GM12878 (cell line): ENCODE measurements at regions not wholly inside any gene's neighbourhood (a gene's known extent, or its start where the extent isn't known, plus 50 kb on each side); places are given as distances from the start of the nearest gene placed in this dataset.

Experiments
- ATAC-seq: fragments of 200-7000 bp; cut with Tn5 transposase; 3 replicates; pipeline ENCODE4 v1.9.1; 2020; ENCODE audit warnings: mild to moderate bottlenecking, moderate library complexity
- BruUV-seq: library from RNA; stranded (reverse); fragments of 400-500 nt; replicated peaks from 2 replicates; lab custom pipeline; 2021; lab: Mats Ljungman, UMichigan
- CTCF ChIA-PET: fragments of 300-600 bp; sonication (Branson Sonifier 250); formaldehyde crosslinking; extraction: SDS; loops from one replicate; lab custom pipeline; 2021; ENCODE audit warnings: inconsistent platforms; lab: Yijun Ruan, JAX
- POLR2A ChIA-PET: fragments of 350-600 bp; formaldehyde crosslinking; extraction: SDS; loops from one replicate; lab custom pipeline; 2021; ENCODE audit warnings: inconsistent platforms; lab: Charles Lee
- RAD21 ChIA-PET: fragments of 300-600 bp; sonication (Branson Sonifier 250); formaldehyde crosslinking; loops from one replicate; lab custom pipeline; 2023; ENCODE audit warnings: antibody characterized with exemption; ENCODE audit not compliant: unreplicated experiment; lab: Charles Lee
- SMC1A ChIA-PET: fragments of 300-600 bp; sonication (Branson Sonifier 250); formaldehyde crosslinking; loops from one replicate; lab custom pipeline; 2023; ENCODE audit not compliant: unreplicated experiment, uncharacterized antibody; lab: Charles Lee
- DNase-seq: peaks from one replicate; pipeline ENCODE4 v3.0.0-alpha.2; 2011; ENCODE audit warnings: low read depth, low spot score
- FAIRE-seq: peaks from 3 replicates; lab custom pipeline; 2011; peaks lifted over from hg19 to GRCh38; lab: Jason Lieb, UNC
- H2AFZ ChIP-seq: 2 replicates; pipeline ENCODE4 v1.6.0; 2011; ENCODE audit warnings: low read depth, low read length, control low read depth; ENCODE audit not compliant: control insufficient read depth
- H3K27ac ChIP-seq: 2 replicates; pipeline ENCODE4 v1.5.1; 2011; ENCODE audit warnings: control low read depth; ENCODE audit not compliant: control insufficient read depth, insufficient read depth
- H3K27me3 ChIP-seq, 2 experiments: replicated peaks in 1 of 2; 2 replicates each; pipeline versions ENCODE4 v1.6.0 to v1.6.1; 2011; ENCODE audit warnings: low read length in 1 of 2; ENCODE audit not compliant: control insufficient read depth in 2 of 2, insufficient read depth in 2 of 2
- H3K36me3 ChIP-seq, 2 experiments: 2 replicates each; pipeline ENCODE4 v1.5.1; 2011; ENCODE audit warnings: low read length in 1 of 2; ENCODE audit not compliant: control insufficient read depth in 2 of 2, insufficient read depth in 2 of 2
- H3K4me1 ChIP-seq: 2 replicates; pipeline ENCODE4 v1.6.1; 2011; ENCODE audit warnings: mild to moderate bottlenecking, low read length, moderate library complexity, mixed read lengths; ENCODE audit not compliant: control insufficient read depth, insufficient read depth
- H3K4me2 ChIP-seq: 2 replicates; pipeline ENCODE4 v1.6.0; 2011; ENCODE audit warnings: control low read depth; ENCODE audit not compliant: control insufficient read depth, insufficient read depth
- H3K4me3 ChIP-seq: fragments of 200-600 bp; sonication (generic); 2 replicates; pipeline ENCODE4 v1.5.1; 2016
- H3K79me2 ChIP-seq: 2 replicates; pipeline ENCODE4 v1.6.0; 2011; ENCODE audit warnings: low read length; ENCODE audit not compliant: control insufficient read depth, insufficient read depth
- H3K9ac ChIP-seq: 2 replicates; pipeline ENCODE4 v1.8.0; 2011; ENCODE audit warnings: low read length, control low read depth, mixed read lengths; ENCODE audit not compliant: control insufficient read depth, insufficient read depth
- H3K9me3 ChIP-seq: replicated peaks from 3 replicates; pipeline ENCODE4 v1.5.1; 2011; ENCODE audit warnings: mild to moderate bottlenecking, low read length; ENCODE audit not compliant: control insufficient read depth, insufficient read depth
- H4K20me1 ChIP-seq: 2 replicates; pipeline ENCODE4 v1.6.0; 2011; ENCODE audit not compliant: control insufficient read depth, insufficient read depth
- ATF7 ChIP-seq: fragments of 450-650 bp; IDR thresholded peaks from 2 replicates; pipeline ENCODE4 v1.6.1; 2016; ENCODE audit warnings: low read depth, mild to moderate bottlenecking
- BACH1 ChIP-seq: fragments of 450-650 bp; IDR thresholded peaks from 2 replicates; pipeline ENCODE4 v1.6.1; 2017; ENCODE audit warnings: mild to moderate bottlenecking, borderline replicate concordance
- KAT2A ChIP-seq: conservative IDR thresholded peaks from 2 replicates; pipeline ENCODE4 v1.6.1; 2011; ENCODE audit warnings: low read depth, low read length; ENCODE audit not compliant: control insufficient read depth
- MEF2B ChIP-seq: fragments of 450-650 bp; IDR thresholded peaks from 2 replicates; pipeline ENCODE4 v1.6.1; 2018; ENCODE audit warnings: mild to moderate bottlenecking, moderate library complexity; ENCODE audit not compliant: partially characterized antibody, poor library complexity, severe bottlenecking
- MYC ChIP-seq: IDR thresholded peaks from 2 replicates; pipeline ENCODE4 v1.6.1; 2011; ENCODE audit warnings: mild to moderate bottlenecking, low read length, moderate library complexity, inconsistent platforms; ENCODE audit not compliant: insufficient read depth, insufficient replicate concordance, insufficient read length, severe bottlenecking
- NR2F1 ChIP-seq: fragments of 450-650 bp; conservative IDR thresholded peaks from 2 replicates; pipeline ENCODE4 v1.6.1; 2017; ENCODE audit warnings: mild to moderate bottlenecking
- RCOR1 ChIP-seq: conservative IDR thresholded peaks from 2 replicates; pipeline ENCODE4 v1.6.1; 2012; ENCODE audit warnings: low read depth, low read length, improper control_type of control experiment
- SMAD1 ChIP-seq: fragments of 450-650 bp; IDR thresholded peaks from 2 replicates; pipeline ENCODE4 v1.6.1; 2018; ENCODE audit warnings: mild to moderate bottlenecking, low read depth; ENCODE audit not compliant: partially characterized antibody
- SPI1 ChIP-seq: IDR thresholded peaks from 2 replicates; pipeline ENCODE4 v1.6.1; 2011; ENCODE audit warnings: low read depth, mild to moderate bottlenecking, low read length, moderate library complexity, borderline replicate concordance; ENCODE audit not compliant: insufficient read depth
- WGBS: methylation state at CpG from one replicate; pipeline ENCODE4 v1.1.6; 2016; ENCODE audit warnings: low lambda C conversion rate; ENCODE audit not compliant: insufficient replicate concordance, insufficient coverage; ENCODE audit errors: missing lambda C conversion rate; 5-methylcytosine and 5-hydroxymethylcytosine counted together
- in situ Hi-C: fragments of 300-500 bp; cut with MboI; formaldehyde crosslinking; loops from 9 replicates; pipeline ENCODE4 v1.14.3; 2018; ENCODE audit warnings: mixed read lengths
- intact Hi-C: fragments of 100-400 bp; cut with micrococcal nuclease; formaldehyde crosslinking; loops from one replicate; pipeline ENCODE4 v1.14.2; 2022; ENCODE audit not compliant: unreplicated experiment
- TF ChIP-seq, protein P1 (sequence below): fragments of 450-650 bp; formaldehyde crosslinking; IDR thresholded peaks from 2 replicates; pipeline ENCODE4 v1.4.0; 2020; ENCODE audit warnings: mild to moderate bottlenecking, moderate library complexity
- TF ChIP-seq, protein P2 (sequence below): fragments of 450-650 bp; IDR thresholded peaks from 2 replicates; pipeline ENCODE4 v1.6.1; 2017; ENCODE audit warnings: antibody characterized with exemption, mild to moderate bottlenecking, moderate library complexity
- TF ChIP-seq, protein P3 (sequence below): IDR thresholded peaks from 2 replicates; pipeline ENCODE4 v1.6.1; 2012; ENCODE audit warnings: low read depth, low read length, improper control_type of control experiment
- TF ChIP-seq, protein P4 (sequence below): fragments of 450-650 bp; IDR thresholded peaks from 2 replicates; pipeline ENCODE4 v1.6.1; 2017; ENCODE audit warnings: mild to moderate bottlenecking
- TF ChIP-seq, protein P5 (sequence below): IDR thresholded peaks from 2 replicates; pipeline ENCODE4 v1.6.1; 2011; ENCODE audit warnings: borderline replicate concordance, low read depth, mild to moderate bottlenecking, moderate library complexity, mixed read lengths, low read length; ENCODE audit not compliant: insufficient read depth; ENCODE audit errors: extremely low read length

DNA sequence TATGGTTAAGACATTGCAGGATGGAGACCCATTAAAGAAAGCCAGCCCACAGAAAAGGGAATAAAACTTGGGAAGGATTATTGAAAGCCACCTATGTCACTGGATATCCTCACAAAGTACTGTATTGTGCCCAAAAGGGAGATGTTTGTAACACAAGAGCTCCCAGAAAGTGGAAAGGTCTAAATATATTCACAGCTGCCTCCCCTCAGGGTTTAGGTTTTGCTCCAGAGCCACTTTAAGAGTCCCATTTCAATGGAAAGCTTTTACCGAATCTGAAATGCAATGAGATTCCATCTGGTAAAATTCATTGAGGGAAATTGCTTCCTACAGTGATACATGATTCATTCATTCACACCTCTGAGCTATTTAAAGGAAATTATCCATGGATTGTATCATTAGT is 176.4 kb downstream of the XPNPEP1 start:
- in situ Hi-C loops (no loop called here), intact Hi-C loops (no loop called here)
- SMC1A ChIA-PET: no interaction called here
- no peak overlapping the region for H3K9ac ChIP-seq
- no peaks in the 10 kb centered on the region for H3K79me2 ChIP-seq
- no peak overlapping the region for H3K4me3 ChIP-seq
- FAIRE-seq (no peak), ATAC-seq (no peak), DNase-seq (no peak)
- POLR2A ChIA-PET: no interaction called here
- no peaks in the 10 kb centered on the region for H3K9me3 ChIP-seq
- no peaks in the 10 kb centered on the region for H4K20me1 ChIP-seq
- no peaks in the 10 kb centered on the region for H3K36me3 ChIP-seq
- no peaks in the 10 kb centered on the region for H3K27me3 ChIP-seq
- WGBS: 26% methylated on average over 1 of the region's 1 CpG
- RAD21 ChIA-PET: no interaction called here
- H3K27ac ChIP-seq: no peak overlapping the region
- no peak overlapping the region for H3K4me2 ChIP-seq
- no peaks in the 10 kb centered on the region for H3K4me1 ChIP-seq
- CTCF ChIA-PET: no interaction called here
- H2AFZ ChIP-seq: no peak overlapping the region
- no TSS peak for BruUV-seq
- TF ChIP-seq, protein P1, sequence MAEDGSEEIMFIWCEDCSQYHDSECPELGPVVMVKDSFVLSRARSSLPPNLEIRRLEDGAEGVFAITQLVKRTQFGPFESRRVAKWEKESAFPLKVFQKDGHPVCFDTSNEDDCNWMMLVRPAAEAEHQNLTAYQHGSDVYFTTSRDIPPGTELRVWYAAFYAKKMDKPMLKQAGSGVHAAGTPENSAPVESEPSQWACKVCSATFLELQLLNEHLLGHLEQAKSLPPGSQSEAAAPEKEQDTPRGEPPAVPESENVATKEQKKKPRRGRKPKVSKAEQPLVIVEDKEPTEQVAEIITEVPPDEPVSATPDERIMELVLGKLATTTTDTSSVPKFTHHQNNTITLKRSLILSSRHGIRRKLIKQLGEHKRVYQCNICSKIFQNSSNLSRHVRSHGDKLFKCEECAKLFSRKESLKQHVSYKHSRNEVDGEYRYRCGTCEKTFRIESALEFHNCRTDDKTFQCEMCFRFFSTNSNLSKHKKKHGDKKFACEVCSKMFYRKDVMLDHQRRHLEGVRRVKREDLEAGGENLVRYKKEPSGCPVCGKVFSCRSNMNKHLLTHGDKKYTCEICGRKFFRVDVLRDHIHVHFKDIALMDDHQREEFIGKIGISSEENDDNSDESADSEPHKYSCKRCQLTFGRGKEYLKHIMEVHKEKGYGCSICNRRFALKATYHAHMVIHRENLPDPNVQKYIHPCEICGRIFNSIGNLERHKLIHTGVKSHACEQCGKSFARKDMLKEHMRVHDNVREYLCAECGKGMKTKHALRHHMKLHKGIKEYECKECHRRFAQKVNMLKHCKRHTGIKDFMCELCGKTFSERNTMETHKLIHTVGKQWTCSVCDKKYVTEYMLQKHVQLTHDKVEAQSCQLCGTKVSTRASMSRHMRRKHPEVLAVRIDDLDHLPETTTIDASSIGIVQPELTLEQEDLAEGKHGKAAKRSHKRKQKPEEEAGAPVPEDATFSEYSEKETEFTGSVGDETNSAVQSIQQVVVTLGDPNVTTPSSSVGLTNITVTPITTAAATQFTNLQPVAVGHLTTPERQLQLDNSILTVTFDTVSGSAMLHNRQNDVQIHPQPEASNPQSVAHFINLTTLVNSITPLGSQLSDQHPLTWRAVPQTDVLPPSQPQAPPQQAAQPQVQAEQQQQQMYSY (CRISPR knock-in tag): no peak
- TF ChIP-seq NR2F1: no peak
- TF ChIP-seq, protein P2, sequence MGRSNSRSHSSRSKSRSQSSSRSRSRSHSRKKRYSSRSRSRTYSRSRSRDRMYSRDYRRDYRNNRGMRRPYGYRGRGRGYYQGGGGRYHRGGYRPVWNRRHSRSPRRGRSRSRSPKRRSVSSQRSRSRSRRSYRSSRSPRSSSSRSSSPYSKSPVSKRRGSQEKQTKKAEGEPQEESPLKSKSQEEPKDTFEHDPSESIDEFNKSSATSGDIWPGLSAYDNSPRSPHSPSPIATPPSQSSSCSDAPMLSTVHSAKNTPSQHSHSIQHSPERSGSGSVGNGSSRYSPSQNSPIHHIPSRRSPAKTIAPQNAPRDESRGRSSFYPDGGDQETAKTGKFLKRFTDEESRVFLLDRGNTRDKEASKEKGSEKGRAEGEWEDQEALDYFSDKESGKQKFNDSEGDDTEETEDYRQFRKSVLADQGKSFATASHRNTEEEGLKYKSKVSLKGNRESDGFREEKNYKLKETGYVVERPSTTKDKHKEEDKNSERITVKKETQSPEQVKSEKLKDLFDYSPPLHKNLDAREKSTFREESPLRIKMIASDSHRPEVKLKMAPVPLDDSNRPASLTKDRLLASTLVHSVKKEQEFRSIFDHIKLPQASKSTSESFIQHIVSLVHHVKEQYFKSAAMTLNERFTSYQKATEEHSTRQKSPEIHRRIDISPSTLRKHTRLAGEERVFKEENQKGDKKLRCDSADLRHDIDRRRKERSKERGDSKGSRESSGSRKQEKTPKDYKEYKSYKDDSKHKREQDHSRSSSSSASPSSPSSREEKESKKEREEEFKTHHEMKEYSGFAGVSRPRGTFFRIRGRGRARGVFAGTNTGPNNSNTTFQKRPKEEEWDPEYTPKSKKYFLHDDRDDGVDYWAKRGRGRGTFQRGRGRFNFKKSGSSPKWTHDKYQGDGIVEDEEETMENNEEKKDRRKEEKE: no peak
- no peak for TF ChIP-seq MEF2B
- TF ChIP-seq RCOR1: no peak
- no peak for TF ChIP-seq SMAD1
- TF ChIP-seq MYC: no peak
- TF ChIP-seq SPI1: no peak
- TF ChIP-seq, protein P3, sequence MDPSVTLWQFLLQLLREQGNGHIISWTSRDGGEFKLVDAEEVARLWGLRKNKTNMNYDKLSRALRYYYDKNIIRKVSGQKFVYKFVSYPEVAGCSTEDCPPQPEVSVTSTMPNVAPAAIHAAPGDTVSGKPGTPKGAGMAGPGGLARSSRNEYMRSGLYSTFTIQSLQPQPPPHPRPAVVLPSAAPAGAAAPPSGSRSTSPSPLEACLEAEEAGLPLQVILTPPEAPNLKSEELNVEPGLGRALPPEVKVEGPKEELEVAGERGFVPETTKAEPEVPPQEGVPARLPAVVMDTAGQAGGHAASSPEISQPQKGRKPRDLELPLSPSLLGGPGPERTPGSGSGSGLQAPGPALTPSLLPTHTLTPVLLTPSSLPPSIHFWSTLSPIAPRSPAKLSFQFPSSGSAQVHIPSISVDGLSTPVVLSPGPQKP: no peak
- no peak for TF ChIP-seq BACH1
- no peak for TF ChIP-seq KAT2A
- no peak for TF ChIP-seq ATF7
- TF ChIP-seq, protein P4, sequence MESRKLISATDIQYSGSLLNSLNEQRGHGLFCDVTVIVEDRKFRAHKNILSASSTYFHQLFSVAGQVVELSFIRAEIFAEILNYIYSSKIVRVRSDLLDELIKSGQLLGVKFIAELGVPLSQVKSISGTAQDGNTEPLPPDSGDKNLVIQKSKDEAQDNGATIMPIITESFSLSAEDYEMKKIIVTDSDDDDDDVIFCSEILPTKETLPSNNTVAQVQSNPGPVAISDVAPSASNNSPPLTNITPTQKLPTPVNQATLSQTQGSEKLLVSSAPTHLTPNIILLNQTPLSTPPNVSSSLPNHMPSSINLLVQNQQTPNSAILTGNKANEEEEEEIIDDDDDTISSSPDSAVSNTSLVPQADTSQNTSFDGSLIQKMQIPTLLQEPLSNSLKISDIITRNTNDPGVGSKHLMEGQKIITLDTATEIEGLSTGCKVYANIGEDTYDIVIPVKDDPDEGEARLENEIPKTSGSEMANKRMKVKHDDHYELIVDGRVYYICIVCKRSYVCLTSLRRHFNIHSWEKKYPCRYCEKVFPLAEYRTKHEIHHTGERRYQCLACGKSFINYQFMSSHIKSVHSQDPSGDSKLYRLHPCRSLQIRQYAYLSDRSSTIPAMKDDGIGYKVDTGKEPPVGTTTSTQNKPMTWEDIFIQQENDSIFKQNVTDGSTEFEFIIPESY: no peak
- TF ChIP-seq, protein P5, sequence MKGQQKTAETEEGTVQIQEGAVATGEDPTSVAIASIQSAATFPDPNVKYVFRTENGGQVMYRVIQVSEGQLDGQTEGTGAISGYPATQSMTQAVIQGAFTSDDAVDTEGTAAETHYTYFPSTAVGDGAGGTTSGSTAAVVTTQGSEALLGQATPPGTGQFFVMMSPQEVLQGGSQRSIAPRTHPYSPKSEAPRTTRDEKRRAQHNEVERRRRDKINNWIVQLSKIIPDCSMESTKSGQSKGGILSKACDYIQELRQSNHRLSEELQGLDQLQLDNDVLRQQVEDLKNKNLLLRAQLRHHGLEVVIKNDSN: no peak
